ENCODE measurements at regions not wholly inside any gene's neighbourhood (a gene's known extent, or its start where the extent isn't known, plus 50 kb on each side); places are given as distances from the start of the nearest gene placed in this dataset.

- no peak for TF ChIP-seq GATA1 (IDR thresholded peaks at IDR 0.05; ENCODE audit: low read depth, low read length)
These were observed 903.1 kb downstream of the BCL11B start for GRCh38 chr14:98368916-98369315.

GRCh38 chr14:98369344-98369743, 902.7 kb downstream of the BCL11B start:
- no peak for DNase-seq

More at GRCh38 chr14:98368916-98369315, 903.1 kb downstream of the BCL11B start:
- DNase-seq: no peak

GRCh38 chr14:98370352-98370751, 901.6 kb downstream of the BCL11B start:
- DNase-seq: no peak

More at GRCh38 chr14:98369344-98369743, 902.7 kb downstream of the BCL11B start:
- TF ChIP-seq POLR2A (IDR thresholded peaks at IDR 0.05; ENCODE audit: low read length): no peak
- TF ChIP-seq GATA1 (IDR thresholded peaks at IDR 0.05; ENCODE audit: low read depth, low read length): no peak

DNA sequence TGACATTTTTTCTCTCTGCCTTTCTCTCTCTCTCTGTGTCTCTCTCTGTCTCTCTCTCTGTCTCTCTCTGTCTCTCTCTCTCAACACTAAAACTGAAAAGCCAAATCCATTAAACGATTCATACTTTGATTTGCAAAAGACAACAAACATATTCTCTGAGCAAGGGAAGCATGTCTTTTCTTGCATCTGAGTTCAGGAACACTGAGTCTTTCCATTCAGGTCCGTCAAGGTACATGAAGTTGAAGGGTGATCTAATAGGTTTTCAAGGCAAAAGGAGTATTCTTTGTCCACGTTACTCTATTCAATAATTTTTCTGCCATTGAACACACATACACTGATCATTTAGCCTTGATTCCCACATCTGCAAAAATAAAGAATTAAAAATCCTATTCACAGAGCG, 900.9 kb downstream of the BCL11B start:
- no peak for DNase-seq
- no peak for TF ChIP-seq POLR2A (IDR thresholded peaks at IDR 0.05; ENCODE audit: low read length)
- no peak for TF ChIP-seq GATA1 (IDR thresholded peaks at IDR 0.05; ENCODE audit: low read depth, low read length)

More at GRCh38 chr14:98370352-98370751, 901.6 kb downstream of the BCL11B start:
- no peak for TF ChIP-seq GATA1 (IDR thresholded peaks at IDR 0.05; ENCODE audit: low read depth, low read length)

DNA sequence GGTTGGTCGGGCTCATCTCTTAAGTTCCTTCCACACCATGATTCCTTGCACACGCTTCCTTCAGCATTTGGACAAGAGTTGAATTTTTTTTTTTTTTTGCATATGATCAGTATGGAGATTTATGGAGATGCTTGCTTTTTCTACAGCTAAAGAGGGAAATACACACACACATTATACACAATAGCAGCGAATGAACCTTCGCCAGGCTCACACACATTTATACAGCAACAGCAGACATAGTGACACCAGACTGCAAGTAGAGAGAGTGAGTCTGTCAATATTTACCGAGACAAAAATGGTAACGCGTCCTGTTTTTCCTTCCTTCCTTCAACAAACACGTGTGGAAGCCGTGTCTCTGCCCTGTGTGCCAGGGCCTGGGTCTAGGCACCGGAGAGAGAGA, 897.9 kb downstream of the BCL11B start:
- DNase-seq: no peak
- no peak for TF ChIP-seq POLR2A (IDR thresholded peaks at IDR 0.05; ENCODE audit: low read length)
- no peak for TF ChIP-seq GATA1 (IDR thresholded peaks at IDR 0.05; ENCODE audit: low read depth, low read length)

- DNase-seq: no peak
- no peak for TF ChIP-seq POLR2A (IDR thresholded peaks at IDR 0.05; ENCODE audit: low read length)
- no peak for TF ChIP-seq GATA1 (IDR thresholded peaks at IDR 0.05; ENCODE audit: low read depth, low read length)
These were observed 896.4 kb downstream of the BCL11B start for GRCh38 chr14:98375566-98375965.

GRCh38 chr14:98379830-98380229, 892.2 kb downstream of the BCL11B start:
- TF ChIP-seq GATA1 (IDR thresholded peaks at IDR 0.05; ENCODE audit: low read depth, low read length): no peak
- no peak for TF ChIP-seq POLR2A (IDR thresholded peaks at IDR 0.05; ENCODE audit: low read length)
- DNase-seq: no peak

DNA sequence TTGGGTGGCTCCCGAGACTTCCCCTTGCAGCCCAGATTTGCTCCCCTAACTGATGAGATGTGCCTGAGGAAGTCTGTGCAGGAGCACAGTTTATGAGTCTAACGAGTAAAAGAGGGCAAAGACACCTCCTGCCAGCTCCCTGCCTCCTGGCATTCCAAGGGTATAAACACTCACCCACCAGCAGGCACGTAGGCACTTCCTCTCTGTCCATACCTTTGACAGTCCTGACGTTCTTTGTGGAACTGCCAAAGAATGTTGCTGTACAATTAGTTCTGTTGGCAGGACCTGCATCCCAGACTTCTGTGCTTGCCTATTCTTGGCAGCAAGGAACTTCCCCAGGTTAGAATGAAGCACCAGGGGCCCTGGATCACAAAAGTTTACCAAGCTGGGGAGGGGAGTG, 889.3 kb downstream of the BCL11B start:
- TF ChIP-seq GATA1 (IDR thresholded peaks at IDR 0.05; ENCODE audit: low read depth, low read length) (no peak), POLR2A (IDR thresholded peaks at IDR 0.05; ENCODE audit: low read length) (no peak)
- no peak for DNase-seq

- DNase-seq: no peak
- TF ChIP-seq GATA1 (IDR thresholded peaks at IDR 0.05; ENCODE audit: low read depth, low read length): no peak
- TF ChIP-seq POLR2A (IDR thresholded peaks at IDR 0.05; ENCODE audit: low read length): no peak
These were observed 886.1 kb downstream of the BCL11B start for GRCh38 chr14:98385851-98386250.

- DNase-seq: no peak
- TF ChIP-seq GATA1 (IDR thresholded peaks at IDR 0.05; ENCODE audit: low read depth, low read length): no peak
These were observed 880.9 kb downstream of the BCL11B start for GRCh38 chr14:98391061-98391460.

DNA sequence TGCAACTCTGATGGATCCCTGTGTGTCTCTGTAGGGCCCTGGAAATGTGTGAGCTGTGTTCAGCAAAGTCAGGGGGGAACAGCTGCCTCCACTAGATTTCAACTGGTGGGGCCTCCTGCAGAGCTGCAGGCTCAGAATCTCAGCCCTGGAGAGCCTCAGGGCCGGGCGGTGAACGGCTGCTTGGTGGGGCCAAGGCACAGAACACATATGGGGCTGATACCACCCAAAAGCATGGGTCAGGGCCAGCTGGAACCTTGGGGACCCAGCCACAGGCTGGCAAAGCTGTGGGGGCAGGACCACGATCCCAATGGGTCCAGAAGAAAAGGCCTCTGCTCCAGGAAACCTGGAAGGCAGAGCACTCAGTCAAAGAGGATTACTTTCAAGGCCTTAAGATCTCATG, 878.5 kb downstream of the BCL11B start:
- TF ChIP-seq GATA1 (IDR thresholded peaks at IDR 0.05; ENCODE audit: low read depth, low read length) (no peak), POLR2A (IDR thresholded peaks at IDR 0.05; ENCODE audit: low read length) (no peak)

GRCh38 chr14:98404811-98405210, 867.2 kb downstream of the BCL11B start:
- no peak for TF ChIP-seq POLR2A (IDR thresholded peaks at IDR 0.05; ENCODE audit: low read length)
- no peak for TF ChIP-seq GATA1 (IDR thresholded peaks at IDR 0.05; ENCODE audit: low read depth, low read length)
- DNase-seq: no peak

More for the DNA sequence above, 878.5 kb downstream of the BCL11B start:
- no peak for DNase-seq

DNA sequence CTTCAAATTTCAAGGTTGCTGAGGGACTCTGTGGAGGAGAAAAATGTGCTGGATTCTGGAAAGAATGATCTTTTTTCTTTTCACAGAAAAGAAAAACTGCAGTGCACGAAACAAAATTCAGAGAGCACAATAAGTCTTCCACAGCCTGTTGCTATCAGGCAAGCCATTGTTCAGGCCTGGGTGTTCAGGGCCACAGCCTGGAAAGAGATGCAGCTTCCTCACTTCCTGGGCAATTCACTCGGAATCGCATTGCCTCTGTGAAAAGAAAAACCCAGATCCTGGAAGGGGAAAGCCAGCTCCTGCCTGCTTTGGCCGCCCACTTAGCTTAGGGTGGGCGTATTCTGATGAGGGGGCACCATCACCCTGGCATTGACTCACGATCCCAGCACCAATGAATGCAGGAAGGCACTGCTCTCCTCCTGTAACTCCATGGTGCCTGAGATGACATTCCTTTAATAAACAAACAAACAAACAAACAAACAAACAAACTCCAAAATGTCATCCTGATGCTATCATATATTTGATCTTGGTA, 863.9 kb downstream of the BCL11B start:
- no peak for TF ChIP-seq POLR2A (IDR thresholded peaks at IDR 0.05; ENCODE audit: low read length)
- TF ChIP-seq GATA1 (IDR thresholded peaks at IDR 0.05; ENCODE audit: low read depth, low read length): no peak
- DNase-seq: no peak

DNA sequence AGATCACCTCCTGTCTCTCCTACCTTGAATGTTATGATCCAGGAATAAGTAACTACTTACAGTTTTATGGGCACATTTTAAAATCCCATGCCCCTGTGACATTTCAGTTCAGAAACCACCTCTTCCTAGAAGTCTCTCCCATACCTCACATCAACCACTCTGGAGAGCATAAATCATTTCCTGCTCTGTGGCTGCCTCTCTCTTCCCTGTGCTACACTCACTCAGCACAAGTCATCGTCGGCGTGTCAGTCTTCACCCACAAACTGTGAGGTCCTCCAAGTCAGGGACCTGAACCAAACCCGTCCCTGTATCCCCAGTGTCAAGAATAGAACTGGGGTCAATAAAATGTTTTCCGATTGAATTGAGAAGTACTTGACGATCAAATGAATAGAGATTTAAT, 863.3 kb downstream of the BCL11B start:
- DNase-seq: no peak
- TF ChIP-seq GATA1 (IDR thresholded peaks at IDR 0.05; ENCODE audit: low read depth, low read length) (no peak), POLR2A (IDR thresholded peaks at IDR 0.05; ENCODE audit: low read length) (no peak)

GRCh38 chr14:98411154-98411553, 860.8 kb downstream of the BCL11B start:
- TF ChIP-seq POLR2A (IDR thresholded peaks at IDR 0.05; ENCODE audit: low read length) (no peak), GATA1 (IDR thresholded peaks at IDR 0.05; ENCODE audit: low read depth, low read length) (no peak)
- no peak for DNase-seq

DNA sequence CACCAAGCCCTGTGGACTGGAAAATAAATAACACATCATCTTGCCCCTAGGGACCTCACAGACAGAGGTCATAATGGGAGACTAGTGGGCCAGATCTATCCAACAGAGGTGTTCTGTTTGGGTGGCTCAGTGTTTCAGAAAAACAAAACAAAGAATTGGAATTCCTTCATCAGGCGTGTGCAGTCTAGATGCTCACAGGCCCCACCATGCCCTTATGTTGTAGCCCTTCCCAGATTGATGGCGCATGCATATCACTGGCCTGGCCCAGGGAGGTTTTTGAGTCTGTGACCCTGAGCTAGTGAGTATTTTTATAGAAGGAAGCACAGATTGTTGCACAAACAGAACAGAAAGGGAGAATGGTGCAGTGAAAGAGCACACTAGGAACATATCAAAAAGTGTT, 859.6 kb downstream of the BCL11B start:
- DNase-seq: no peak

More for the DNA sequence above, 859.6 kb downstream of the BCL11B start:
- no peak for TF ChIP-seq GATA1 (IDR thresholded peaks at IDR 0.05; ENCODE audit: low read depth, low read length)
- TF ChIP-seq POLR2A (IDR thresholded peaks at IDR 0.05; ENCODE audit: low read length): no peak

Data from erythroblast (primary cell).